ENCODE measurements at regions not wholly inside any gene's neighbourhood (a gene's known extent, or its start where the extent isn't known, plus 50 kb on each side); places are given as distances from the start of the nearest gene placed in this dataset.

- ATAC-seq = no peak
- Histone ChIP-seq H3K4me2 (ENCODE audit: low read length) (no peak overlapping the region), H2AFZ (ENCODE audit: low read depth, low read length, poor library complexity, severe bottlenecking) (no peak overlapping the region), H3K27ac (ENCODE audit: low read depth, low read length) (no peak overlapping the region), H3K9ac (ENCODE audit: low read length) (no peak overlapping the region), H3K9me3 (ENCODE audit: control insufficient read depth in 1 of 2, insufficient read depth in 1 of 2, low read depth in 1 of 2, low read length in 2 of 2) (no peaks in the 10 kb centered on the region), H3K79me2 (ENCODE audit: insufficient read depth, low read length) (no peaks in the 10 kb centered on the region), H4K20me1 (ENCODE audit: insufficient read depth) (no peaks in the 10 kb centered on the region), H3K27me3 (ENCODE audit: insufficient read depth, low read length) (no peaks in the 10 kb centered on the region), H3K9me2 (ENCODE audit: insufficient read depth) (no peaks in the 10 kb centered on the region), H3K36me3 (ENCODE audit: control insufficient read depth in 1 of 2, insufficient read depth in 2 of 2, low read length in 2 of 2) (no peaks in the 10 kb centered on the region), H3K4me1 (ENCODE audit: control insufficient read depth in 1 of 2, insufficient read depth in 2 of 2, low read length in 2 of 2) (no peaks in the 10 kb centered on the region), H3K4me3 (replicated peaks in 1 of 2; ENCODE audit: low read depth in 1 of 2, low read length in 2 of 2) (no peak overlapping the region)
- TF ChIP-seq ATF3 (IDR thresholded peaks at IDR 0.05) = no peak
- TF ChIP-seq SIN3A (IDR thresholded peaks at IDR 0.05; ENCODE audit: low read depth) = no peak
- TF ChIP-seq EGR1 (IDR thresholded peaks at IDR 0.05; ENCODE audit: low read depth) = no peak
- TF ChIP-seq POLR2AphosphoS5 (IDR thresholded peaks at IDR 0.05; ENCODE audit: low read depth, low read length) = no peak
- TF ChIP-seq CTCF (IDR thresholded peaks at IDR 0.05 in 2 of 3, conservative IDR thresholded peaks at IDR 0.05 in 1 of 3; ENCODE audit: borderline replicate concordance in 1 of 3, insufficient read depth in 1 of 3, low read depth in 2 of 3, low read length in 2 of 3) = no peak
- intact Hi-C loops (cut with micrococcal nuclease) = no loop called here
- no peak for DNase-seq (ENCODE audit: low read depth, low spot score)
- CTCF ChIA-PET = no interaction called here
- no TSS peak for BruUV-seq (replicated peaks)
- RAD21 ChIA-PET (ENCODE audit: low non-redundant PET in 1 of 2, low total read pairs in 2 of 2, uncharacterized antibody in 2 of 2, unreplicated experiment in 2 of 2) = no interaction called here
- POLR2A ChIA-PET = no interaction called here
These were observed 59.6 kb upstream of the CDK13 start for GRCh38 chr7:39890411-39890810.

- no peaks in the 10 kb centered on the region for H3K9me3 ChIP-seq (ENCODE audit: control insufficient read depth in 1 of 2, insufficient read depth in 1 of 2, low read depth in 1 of 2, low read length in 2 of 2)
- H3K4me3 ChIP-seq (replicated peaks in 1 of 2; ENCODE audit: low read depth in 1 of 2, low read length in 2 of 2) = no peak overlapping the region
- H3K4me1 ChIP-seq (ENCODE audit: control insufficient read depth in 1 of 2, insufficient read depth in 2 of 2, low read length in 2 of 2) = no peaks in the 10 kb centered on the region
- BruUV-seq (replicated peaks) = no TSS peak
- no peak overlapping the region for H3K4me2 ChIP-seq (ENCODE audit: low read length)
- H3K79me2 ChIP-seq (ENCODE audit: insufficient read depth, low read length) = no peaks in the 10 kb centered on the region
- H3K36me3 ChIP-seq (ENCODE audit: control insufficient read depth in 1 of 2, insufficient read depth in 2 of 2, low read length in 2 of 2) = no peaks in the 10 kb centered on the region
- no peak overlapping the region for H2AFZ ChIP-seq (ENCODE audit: low read depth, low read length, poor library complexity, severe bottlenecking)
- DNase-seq (ENCODE audit: low read depth, low spot score) (no peak), ATAC-seq (no peak)
- H3K9ac ChIP-seq (ENCODE audit: low read length) = no peak overlapping the region
- intact Hi-C loops (cut with micrococcal nuclease) = no loop called here
- no peak overlapping the region for H3K27ac ChIP-seq (ENCODE audit: low read depth, low read length)
- H3K9me2 ChIP-seq (ENCODE audit: insufficient read depth) = no peaks in the 10 kb centered on the region
- no peak for TF ChIP-seq SP1 (IDR thresholded peaks at IDR 0.05; ENCODE audit: low read depth)
- TF ChIP-seq TCF7L2 (IDR thresholded peaks at IDR 0.05; ENCODE audit: borderline replicate concordance, extremely low read depth, insufficient read depth, insufficient read length) = no peak
- no peak for TF ChIP-seq EGR1 (IDR thresholded peaks at IDR 0.05; ENCODE audit: low read depth)
- no peak for TF ChIP-seq YY1 (IDR thresholded peaks at IDR 0.05; ENCODE audit: extremely low read depth, insufficient replicate concordance, low read depth, low read length)
- TF ChIP-seq CBX3 (IDR thresholded peaks at IDR 0.05; ENCODE audit: low read depth) = no peak
- TF ChIP-seq EZH2 (IDR thresholded peaks at IDR 0.05) = no peak
- no peak for TF ChIP-seq EZH2phosphoT487 (IDR thresholded peaks at IDR 0.05; ENCODE audit: borderline replicate concordance)
- ChIA-PET POLR2A (no interaction called here), RAD21 (ENCODE audit: low non-redundant PET in 1 of 2, low total read pairs in 2 of 2, uncharacterized antibody in 2 of 2, unreplicated experiment in 2 of 2) (no interaction called here), CTCF (no interaction called here)
- H4K20me1 ChIP-seq (ENCODE audit: insufficient read depth) = no peaks in the 10 kb centered on the region
- H3K27me3 ChIP-seq (ENCODE audit: insufficient read depth, low read length) = no peaks in the 10 kb centered on the region
These were observed 58.2 kb upstream of the CDK13 start for GRCh38 chr7:39891894-39892293.
